GM18520 (cell line): ENCODE measurements at regions not wholly inside any gene's neighbourhood (a gene's known extent, or its start where the extent isn't known, plus 50 kb on each side); places are given as distances from the start of the nearest gene placed in this dataset.
"Not testable (repeated sequence)": the region's sequence is repeated elsewhere in the genome, so short reads cannot be mapped to it uniquely, and the experiment has no call there.

Experiments used
- ATAC-seq: cut with Tn5 transposase; IDR thresholded peaks from one replicate; pipeline ENCODE4 v1.9.1; 2021; ENCODE audit not compliant: unreplicated experiment

DNA sequence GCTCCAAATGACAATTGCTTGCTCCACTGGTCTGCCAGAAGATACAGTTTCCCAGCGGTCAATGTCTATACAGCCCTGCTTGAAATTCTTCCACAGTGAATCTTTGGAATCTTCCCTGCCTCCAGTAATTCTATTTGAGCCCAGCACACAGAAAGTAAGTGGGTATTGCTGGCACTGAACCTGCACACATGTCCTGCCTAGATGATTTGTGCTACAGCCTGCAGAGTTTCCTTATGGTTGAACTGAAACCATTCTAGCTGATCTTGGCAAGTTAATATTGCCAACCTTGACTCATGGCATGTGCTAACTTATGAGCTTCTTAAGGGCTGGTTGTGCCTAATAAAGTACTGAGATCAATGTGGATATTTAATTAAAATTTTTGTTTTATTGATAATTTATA is 553.8 kb upstream of the GNPDA2 start:
- no peak for ATAC-seq

DNA sequence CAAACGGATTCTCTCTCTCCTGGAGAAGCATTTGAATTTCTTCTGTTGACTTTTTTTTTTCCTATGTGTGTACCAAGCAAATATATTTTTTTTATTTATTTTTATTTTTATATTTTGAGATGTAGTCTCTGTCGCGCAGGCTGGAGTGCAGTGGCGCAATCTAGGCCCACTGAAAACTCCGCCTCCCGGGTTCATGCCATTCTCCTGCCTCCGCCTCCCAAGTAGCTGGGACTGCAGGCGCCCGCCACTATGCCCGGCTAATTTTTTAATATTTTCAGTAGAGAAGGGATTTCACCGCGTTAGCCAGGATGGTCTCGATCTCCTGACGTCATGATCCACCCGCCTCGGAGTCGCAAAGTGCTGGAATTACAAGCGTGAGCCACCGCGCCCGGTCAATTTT is 549.5 kb upstream of the GNPDA2 start:
- no peak for ATAC-seq

DNA sequence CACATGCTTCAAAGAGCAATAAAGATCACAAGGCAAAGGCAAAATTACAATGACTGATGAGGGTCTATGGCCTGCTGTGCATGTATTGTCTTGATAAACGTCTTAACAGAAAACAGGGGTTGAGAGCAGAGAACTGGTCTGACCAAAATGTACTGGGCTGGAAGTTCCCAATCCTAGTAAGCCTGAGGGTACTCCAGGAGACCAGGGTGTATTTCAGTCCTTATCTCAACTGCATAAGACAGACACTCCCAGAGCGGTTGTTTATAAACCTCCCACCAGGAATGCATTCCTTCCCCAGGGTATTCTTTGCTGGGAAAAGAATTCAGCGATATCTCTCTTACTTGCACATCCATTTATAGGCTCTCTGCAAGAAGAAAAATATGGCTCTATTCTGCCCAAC is 521.8 kb upstream of the GNPDA2 start:
- ATAC-seq, result not testable (repeated sequence)

DNA sequence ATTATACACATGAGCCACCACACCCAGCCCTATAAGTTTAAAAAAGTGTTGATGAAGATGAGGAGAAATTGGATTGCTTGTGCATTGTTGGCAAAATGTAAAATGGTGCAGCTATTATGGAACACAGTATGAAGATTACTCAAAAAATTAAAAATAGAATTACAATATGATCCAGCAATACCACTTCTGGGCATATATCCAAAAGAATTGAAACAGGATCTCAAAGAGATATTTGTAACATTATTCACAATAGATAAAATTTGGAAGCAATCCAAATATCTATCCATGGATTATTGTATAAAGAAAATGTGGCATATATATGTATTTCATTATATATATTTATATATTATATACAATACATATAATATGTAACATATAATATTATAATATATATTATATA is 515.6 kb upstream of the GNPDA2 start:
- ATAC-seq, result no peak

DNA sequence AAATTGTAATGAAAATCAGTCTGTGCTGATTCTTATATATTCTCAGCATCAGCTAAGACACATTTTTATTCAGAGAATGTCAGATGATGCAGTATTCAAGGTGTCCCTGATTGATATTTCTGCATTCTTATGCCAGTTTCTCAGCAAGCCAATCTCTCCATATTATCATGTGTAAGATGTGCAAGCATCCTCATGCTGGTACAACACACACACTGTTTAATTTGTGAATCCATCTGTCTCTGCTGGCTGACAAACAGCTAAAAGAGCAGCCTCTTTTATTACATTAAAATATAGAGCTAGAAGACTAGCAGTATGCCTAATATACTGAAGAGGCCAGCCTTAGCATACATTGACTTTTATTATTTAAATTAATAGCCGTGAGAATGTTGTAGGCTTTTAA is 502.9 kb upstream of the GNPDA2 start:
- ATAC-seq, result no peak

DNA sequence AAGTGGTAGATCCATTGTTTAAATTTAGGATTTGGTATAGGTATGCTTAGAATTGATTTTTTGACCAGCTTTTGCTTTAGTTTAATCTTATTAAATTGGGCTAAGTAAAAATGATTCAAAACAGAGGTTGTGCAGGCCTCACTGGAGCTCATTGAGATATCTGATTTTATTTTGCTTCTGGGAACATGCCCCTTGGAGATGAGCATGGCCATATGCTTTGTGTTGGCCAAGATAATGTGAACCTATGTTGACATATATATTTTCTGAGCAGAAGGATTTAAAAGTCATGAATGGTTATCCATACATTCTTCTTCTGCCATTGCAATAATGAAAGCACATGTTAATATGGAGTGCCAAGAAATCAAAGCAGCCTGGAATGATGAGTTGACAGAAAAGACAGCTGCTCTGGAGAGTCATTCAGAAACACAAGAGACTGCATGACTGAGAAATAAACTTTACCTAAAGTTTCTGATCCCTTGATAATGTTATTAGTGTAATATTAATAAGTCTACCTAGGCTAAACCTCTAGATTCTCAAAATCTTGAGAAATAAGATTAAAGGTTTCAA is 489.7 kb upstream of the GNPDA2 start:
- no peak for ATAC-seq

DNA sequence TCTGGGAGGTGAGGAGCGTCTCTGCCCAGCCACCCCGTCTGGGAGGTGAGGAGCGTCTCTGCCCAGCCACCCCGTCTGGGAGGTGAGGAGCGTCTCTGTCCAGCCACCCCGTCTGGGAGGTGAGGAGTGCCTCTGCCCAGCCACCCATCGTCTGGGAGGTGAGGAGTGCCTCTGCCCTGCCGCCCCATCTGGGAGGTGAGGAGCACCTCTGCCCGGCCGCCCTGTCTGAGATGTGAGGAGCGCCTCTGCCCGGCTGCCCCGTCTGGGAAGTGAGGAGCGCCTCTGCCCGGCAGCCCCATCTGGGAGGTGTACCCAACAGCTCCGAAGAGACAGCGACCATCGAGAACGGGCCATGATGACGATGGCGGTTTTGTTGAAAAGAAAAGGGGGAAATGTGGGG is 482.1 kb upstream of the GNPDA2 start:
- ATAC-seq, result not testable (repeated sequence)

DNA sequence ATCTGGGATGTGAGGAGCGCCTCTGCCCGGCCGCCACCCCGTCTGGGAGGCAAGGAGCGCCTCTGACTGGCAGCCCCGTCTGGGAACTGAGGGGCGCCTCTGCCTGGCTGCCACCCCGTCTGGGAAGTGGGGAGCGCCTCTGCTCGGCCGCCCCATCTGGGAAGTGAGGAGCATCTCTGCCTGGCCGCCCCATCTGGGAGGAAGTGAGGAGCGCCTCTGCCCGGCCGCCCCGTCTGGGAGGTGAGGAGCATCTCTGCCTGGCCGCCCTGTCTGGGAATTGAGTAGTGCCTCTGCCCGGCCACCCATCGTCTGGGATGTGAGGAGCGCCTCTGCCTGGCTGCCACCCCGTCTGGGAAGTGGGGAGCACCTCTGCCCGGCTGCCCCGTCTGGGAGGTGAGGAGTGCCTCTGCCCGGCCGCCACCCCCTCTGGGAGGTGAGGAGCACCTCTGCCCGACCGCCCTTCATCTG is 481.5 kb upstream of the GNPDA2 start:
- ATAC-seq, result not testable (repeated sequence)

DNA sequence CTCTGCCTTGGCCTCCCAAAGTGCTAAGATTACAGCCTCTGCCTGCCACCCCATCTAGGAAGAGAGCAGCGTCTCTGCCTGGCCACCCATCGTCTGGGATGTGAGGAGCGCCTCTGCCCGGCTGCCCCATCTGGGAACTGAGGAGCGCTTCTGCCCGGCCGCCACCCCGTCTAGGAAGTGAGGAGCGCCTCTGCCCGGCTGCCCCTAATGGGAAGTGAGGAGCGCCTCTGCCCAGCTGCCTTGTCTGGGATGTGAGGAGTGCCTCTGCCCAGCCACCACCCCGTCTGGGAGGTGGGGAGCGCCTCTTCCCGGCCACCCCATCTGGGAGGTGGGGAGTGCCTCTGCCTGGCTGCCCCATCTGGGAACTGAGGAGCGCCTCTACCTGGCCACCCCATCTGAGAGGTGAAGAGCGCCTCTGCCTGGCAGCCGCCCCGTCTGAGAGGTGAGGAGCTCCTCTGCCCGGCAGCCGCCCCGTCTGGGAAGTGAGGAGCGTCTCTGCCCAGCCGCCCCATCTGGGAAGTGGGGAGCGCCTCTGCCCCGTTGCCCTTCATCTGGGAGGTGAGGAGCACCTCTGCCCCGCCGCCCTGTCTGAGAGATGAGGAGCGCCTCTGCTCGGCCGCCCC is 481.0 kb upstream of the GNPDA2 start:
- ATAC-seq, result not testable (repeated sequence)

DNA sequence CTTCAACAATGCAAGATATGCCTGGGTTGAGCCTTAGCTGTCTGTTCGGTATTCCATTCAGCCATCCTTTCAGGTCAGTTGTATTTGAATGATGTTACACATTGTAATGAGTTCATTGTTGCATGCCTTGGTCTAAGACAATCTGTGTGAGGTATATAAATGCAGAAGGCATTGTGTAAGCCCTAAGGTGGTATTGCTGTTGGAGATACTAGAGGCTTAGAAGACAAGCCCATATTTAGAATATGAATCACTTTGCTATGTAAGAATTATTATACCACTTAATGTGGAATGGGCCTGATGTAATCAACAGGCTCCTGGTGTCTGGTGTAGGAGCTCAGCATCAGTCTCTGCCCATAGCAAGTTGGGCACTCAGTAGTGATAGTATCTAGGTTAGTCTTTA is 473.4 kb upstream of the GNPDA2 start:
- ATAC-seq, result no peak

DNA sequence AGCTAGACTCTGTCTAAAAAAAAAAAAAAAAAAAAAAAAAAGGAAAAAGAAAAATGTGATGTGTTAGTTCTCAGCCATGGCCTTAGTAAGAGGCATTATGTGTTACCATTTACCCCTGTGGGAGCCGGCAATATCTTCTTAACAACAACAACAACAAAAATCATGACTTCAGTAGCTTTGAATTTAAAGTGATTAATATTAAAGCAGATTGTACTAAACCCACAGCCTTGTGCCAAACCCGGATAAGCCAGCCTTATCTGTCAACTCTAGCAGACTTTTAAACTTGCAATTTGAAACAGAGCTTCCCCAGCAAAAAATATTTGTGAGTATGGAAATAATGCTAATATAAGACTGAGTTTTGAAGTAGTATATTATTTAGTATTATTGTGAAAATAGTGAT is 462.1 kb upstream of the GNPDA2 start:
- no peak for ATAC-seq

DNA sequence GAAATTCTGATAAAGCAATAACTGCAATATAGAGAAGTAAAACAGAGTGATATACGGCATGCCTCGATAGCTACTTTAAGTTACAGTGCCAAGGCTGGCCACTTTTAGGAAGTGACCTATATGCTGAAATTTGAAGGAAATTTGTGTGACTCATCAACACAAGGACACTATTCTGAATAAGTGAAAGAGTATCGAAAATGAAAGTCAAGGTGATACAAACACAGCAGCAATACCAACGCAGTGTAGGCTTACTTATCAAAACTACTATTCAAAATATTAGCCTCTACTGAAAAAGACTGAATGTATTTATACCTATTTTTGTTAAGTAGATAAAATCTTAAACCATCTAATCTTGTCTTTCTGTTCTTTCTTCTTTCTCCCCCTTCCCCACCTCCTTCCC is 459.9 kb upstream of the GNPDA2 start:
- ATAC-seq, result no peak

DNA sequence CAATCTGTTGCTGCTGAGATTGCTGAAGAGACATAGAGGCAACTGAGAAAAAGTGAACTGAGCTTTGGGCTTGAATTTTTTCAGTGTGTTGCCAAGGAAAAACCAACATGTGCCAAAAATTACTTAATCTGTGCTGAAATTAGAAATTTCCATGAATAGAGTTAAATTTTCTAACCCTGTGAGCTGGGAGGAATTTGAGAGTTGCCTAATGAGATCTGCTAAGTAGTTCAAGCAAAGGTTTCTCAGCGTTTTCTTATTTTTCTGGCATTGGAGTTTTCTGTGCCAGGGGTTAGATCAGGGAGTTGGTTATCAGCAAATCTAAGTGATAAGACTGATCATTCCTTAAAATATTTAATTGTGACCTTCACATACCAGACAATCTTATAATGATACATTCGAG is 457.5 kb upstream of the GNPDA2 start:
- no peak for ATAC-seq

DNA sequence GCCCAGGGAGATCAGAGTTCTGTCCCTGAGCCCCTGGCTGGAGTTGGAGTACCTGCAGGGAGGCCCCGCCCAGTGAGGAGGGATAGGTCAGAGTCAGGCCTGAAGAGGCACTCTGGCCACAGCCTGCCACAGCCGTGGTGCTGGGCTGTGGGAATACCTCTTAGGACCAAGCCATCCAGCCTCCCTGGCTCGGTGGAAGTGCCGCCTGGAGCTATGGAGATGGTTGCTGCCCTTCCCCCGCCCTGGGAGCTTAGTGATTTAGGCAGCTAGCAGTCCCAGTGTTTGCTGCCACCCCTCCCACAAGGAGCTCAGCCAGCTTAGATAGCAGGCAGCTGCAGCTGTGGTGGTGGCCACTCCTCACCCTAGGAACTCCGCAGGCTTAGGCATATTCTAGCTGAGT is 446.3 kb upstream of the GNPDA2 start:
- no peak for ATAC-seq

DNA sequence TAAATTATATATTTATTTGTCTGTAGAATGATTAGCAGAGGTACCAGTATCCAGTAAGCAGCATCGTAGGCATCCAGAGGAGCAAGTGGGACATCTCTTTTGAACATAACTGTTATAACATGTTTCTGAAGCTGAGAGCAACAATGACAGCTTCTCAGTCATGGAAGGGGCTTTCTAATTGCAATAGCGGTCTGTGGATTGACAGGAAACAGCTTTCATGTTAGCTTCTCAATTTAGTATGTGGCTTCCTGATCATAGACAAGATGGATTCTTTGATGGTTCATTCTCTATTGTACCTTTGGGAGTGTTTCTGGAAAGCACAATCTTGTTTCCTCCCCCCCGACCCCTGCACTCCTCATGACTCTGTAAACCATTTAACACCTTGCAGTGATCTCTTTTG is 434.6 kb upstream of the GNPDA2 start:
- ATAC-seq, result no peak

DNA sequence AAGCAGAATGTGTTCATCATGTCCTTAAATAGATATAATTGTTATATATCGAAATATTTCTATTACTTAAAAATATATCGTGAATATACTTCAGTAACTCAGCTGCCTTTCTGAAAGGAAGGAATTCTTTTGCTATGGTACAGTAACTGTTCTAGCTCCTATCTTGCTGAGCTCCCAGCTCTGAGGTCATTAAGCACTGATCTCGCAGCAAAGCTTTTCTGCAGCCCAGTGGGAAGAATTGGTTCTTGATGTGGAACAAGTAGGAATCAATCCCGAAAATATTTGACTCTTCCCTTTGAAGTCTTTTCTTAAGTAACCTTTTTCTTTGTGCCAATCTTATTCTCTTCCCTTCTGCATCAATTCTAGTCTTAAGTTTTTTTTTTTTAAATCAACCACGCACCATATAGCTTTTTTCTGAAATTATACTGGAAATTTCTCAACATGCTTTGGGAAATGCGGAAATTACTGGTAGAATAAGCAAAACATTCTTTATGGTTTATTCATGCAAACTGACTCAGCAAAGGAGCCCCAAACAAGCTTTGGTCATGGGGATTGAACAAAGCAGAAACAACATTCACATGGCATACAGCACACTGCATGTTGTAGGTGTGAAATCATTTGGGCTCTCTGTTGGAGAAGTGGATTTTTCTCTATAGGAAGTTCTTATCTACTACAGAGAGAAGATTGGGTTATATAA is 428.9 kb upstream of the GNPDA2 start:
- ATAC-seq, result no peak

DNA sequence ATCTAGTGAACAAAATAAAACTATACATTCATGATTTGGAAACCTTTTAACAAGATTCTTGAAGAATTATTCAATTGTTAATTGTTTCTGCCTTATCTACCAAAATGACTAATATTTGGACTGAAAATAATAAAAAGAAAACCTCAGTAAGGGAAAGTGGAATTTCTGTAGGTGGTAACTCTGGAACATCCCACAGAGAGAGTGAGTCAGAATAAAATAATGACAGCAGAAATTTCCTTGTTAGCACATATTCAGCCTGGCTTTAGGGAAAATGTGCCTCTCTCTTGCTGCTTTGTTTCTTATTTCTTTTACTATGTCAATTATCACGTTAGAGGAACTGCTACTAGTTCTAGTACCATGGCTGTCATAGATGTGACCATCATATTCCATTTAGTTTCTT is 421.5 kb upstream of the GNPDA2 start:
- ATAC-seq, result no peak

DNA sequence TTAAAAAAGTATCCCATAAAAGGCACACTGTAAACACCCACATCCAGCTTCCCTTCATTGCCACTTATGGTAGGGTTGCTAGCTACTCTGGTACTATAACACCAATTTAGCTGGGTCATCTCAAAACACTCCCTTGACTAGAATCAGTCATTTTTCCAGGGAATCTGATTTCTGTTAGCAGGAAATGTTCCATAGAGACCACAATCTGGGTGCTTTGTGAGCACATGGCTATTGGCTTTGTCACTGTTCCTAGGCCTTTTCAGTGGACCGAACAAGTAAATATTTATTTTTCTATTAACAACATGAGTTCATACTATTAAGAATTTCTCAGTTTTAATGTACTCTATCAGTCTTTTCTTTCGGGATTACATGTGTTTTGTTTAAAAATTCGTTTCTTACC is 404.7 kb upstream of the GNPDA2 start:
- no peak for ATAC-seq

DNA sequence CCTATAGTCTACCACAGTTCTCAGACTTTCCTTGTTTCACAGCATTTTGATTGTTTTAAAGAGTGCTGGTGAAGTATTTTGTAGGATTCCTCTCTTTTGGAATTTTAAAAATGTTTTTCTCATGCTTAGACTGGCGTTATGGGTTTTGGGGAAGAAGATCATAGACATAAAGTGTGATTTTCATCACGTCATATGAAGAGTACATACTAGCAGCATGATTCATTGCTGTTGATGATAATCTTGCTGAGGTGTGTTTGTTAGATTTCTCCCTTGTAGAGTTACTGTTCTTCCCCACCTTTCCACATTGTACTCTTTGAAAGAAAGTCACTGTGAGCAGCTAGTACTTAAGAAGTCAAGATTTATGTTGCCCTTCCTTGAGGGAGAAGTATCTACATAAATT is 396.1 kb upstream of the GNPDA2 start:
- no peak for ATAC-seq

DNA sequence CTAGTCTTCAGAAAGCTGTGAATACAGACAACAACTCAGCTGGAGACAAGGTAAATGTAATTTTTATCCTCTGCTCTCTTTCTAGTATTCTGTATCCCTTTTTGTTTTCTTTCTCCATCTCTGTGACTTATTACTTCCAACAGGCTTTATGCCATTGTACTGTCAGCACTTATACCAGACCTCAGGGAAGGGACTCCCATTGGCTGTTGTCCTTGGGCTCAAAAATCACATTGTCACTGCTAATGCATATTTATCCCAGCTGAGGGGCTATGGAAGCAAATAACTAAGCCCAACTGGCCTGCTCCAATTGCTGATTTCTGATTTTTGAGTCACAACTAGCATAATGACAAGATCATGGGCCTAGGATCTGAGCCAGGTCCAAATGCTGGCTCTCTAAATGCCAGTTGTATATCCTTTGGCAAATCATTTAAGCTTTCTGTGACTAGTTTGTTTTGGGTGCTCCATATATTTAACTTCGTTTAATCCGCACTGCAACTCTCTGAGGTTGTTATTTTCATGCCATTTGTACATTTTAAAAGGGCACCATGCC is 395.1 kb upstream of the GNPDA2 start:
- no peak for ATAC-seq

DNA sequence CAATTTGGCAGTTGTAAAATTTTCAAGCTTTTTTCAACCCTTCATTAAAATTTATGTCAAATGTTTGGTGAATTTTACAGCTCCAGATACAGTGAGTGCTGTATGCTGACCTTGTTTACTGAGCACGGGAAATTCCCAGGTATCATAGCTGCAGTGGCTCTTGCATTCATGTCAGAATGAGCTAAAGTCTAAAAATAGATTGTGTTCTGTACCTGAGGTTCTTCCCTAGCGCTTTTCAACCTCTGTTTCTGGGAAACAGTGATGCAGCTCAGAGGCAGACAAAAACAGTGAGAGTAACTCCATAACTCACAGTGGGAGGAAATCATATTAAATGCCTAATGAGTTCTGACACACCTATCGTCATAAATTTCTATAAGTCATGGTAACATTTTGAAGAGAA is 393.8 kb upstream of the GNPDA2 start:
- peak; percentile 92 for ATAC-seq

DNA sequence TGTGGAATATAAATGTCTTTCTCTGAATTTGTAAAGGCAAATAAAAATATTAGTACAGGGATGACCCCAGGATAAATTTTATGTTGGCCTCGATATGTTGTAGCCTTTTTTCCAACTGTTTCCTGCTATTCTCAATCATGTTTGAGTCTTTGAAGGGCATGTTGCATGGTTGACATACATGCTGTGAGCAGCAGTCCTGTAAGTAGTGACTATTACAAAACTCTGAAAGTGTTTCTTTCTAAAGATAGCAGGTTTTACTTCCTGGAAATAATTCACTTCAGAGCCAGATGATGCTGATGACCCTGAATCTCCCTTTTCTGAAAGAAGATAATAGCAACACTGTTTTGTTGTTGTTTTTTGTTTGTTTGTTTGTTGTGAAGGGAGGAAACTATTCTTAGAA is 393.0 kb upstream of the GNPDA2 start:
- ATAC-seq, result no peak
